ENCODE measurements at regions not wholly inside any gene's neighbourhood (a gene's known extent, or its start where the extent isn't known, plus 50 kb on each side); places are given as distances from the start of the nearest gene placed in this dataset.

- no peak for DNase-seq
- no peaks in the 10 kb centered on the region; a peak in 1 of 4 replicates for H3K4me1 Mint-ChIP-seq
- Histone ChIP-seq H3K27ac (ENCODE audit: insufficient read length, low read depth, low read length) (no peak overlapping the region), H3K23me2 (ENCODE audit: insufficient read length, low read depth, low read length, poor library complexity, severe bottlenecking) (no peaks in the 10 kb centered on the region), H2BK12ac (ENCODE audit: insufficient read length, low read depth, low read length) (no peak overlapping the region), H3K18ac (ENCODE audit: insufficient read length, low read depth, low read length) (no peak overlapping the region), H2BK15ac (ENCODE audit: low read depth, low read length) (no peak overlapping the region), H2AK5ac (ENCODE audit: insufficient read length, low read length) (no peak overlapping the region), H3K56ac (ENCODE audit: insufficient read length, low read depth, low read length) (no peak overlapping the region), H2BK120ac (ENCODE audit: low read depth, low read length, poor library complexity, severe bottlenecking) (no peak overlapping the region), H2BK20ac (ENCODE audit: low read depth, low read length, poor library complexity, severe bottlenecking) (no peak overlapping the region), H4K91ac (ENCODE audit: insufficient read length, low read depth, low read length) (no peak overlapping the region), H2BK5ac (ENCODE audit: insufficient read length, low read length) (no peak overlapping the region), H2AFZ (ENCODE audit: low read length) (no peak overlapping the region), H3K14ac (ENCODE audit: insufficient read depth, low read length) (no peak overlapping the region), H3K27me3 (ENCODE audit: insufficient read depth, low read length) (no peaks in the 10 kb centered on the region), H3K4ac (ENCODE audit: low read depth, low read length) (no peak overlapping the region), H3K23ac (ENCODE audit: insufficient read length, low read depth, low read length) (no peak overlapping the region), H3K9me3 (ENCODE audit: control insufficient read depth, low read depth, low read length) (no peaks in the 10 kb centered on the region), H3K79me1 (ENCODE audit: insufficient read depth, low read depth, low read length, poor library complexity, severe bottlenecking) (no peaks in the 10 kb centered on the region), H4K8ac (replicated peaks; ENCODE audit: insufficient read length, low read depth, low read length) (no peak overlapping the region), H3T11ph (ENCODE audit: low read length) (no peak overlapping the region), H3K4me2 (ENCODE audit: insufficient read depth, insufficient read length, low read length) (no peak overlapping the region), H3K4me1 (ENCODE audit: insufficient read depth, low read length) (no peaks in the 10 kb centered on the region), H4K5ac (ENCODE audit: insufficient read length, low read depth, low read length) (no peak overlapping the region), H4K20me1 (ENCODE audit: control insufficient read depth, insufficient read depth, insufficient read length) (no peaks in the 10 kb centered on the region), H3K79me2 (ENCODE audit: insufficient read depth, low read length) (no peaks in the 10 kb centered on the region; the same call in 1 of the 2 replicates), H3K9ac (ENCODE audit: extremely low read depth, insufficient read length, low read length) (no peak overlapping the region)
- H3K27ac Mint-ChIP-seq, result no peak overlapping the region
- TF ChIP-seq, protein P1, sequence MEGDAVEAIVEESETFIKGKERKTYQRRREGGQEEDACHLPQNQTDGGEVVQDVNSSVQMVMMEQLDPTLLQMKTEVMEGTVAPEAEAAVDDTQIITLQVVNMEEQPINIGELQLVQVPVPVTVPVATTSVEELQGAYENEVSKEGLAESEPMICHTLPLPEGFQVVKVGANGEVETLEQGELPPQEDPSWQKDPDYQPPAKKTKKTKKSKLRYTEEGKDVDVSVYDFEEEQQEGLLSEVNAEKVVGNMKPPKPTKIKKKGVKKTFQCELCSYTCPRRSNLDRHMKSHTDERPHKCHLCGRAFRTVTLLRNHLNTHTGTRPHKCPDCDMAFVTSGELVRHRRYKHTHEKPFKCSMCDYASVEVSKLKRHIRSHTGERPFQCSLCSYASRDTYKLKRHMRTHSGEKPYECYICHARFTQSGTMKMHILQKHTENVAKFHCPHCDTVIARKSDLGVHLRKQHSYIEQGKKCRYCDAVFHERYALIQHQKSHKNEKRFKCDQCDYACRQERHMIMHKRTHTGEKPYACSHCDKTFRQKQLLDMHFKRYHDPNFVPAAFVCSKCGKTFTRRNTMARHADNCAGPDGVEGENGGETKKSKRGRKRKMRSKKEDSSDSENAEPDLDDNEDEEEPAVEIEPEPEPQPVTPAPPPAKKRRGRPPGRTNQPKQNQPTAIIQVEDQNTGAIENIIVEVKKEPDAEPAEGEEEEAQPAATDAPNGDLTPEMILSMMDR (conservative IDR thresholded peaks at IDR 0.05), result no peak
- WGBS (ENCODE audit: extremely low coverage, insufficient read length, low lambda C conversion rate), result no CpG with 5 or more reads among the region's 3 CpGs
- peaks cover 5 to 8% (median 7%) of the 10 kb centered on the region in 3 experiments for H3K36me3 Mint-ChIP-seq (ENCODE audit: insufficient read depth in 1 of 3, low read depth in 3 of 3)
- no peaks in the 10 kb centered on the region for H3K27me3 Mint-ChIP-seq (ENCODE audit: low read depth)
- H3K9me3 Mint-ChIP-seq, result peaks cover 9 to 14% of the 10 kb centered on the region in 2 experiments
- no peak overlapping the region for H3K4me3 Mint-ChIP-seq
Observed at GRCh38 chr19:28956421-28956820, 256.5 kb downstream of the UQCRFS1 start.
